Colonic mucosa (tissue), 4 donors: ENCODE measurements at regions not wholly inside any gene's neighbourhood (a gene's known extent, or its start where the extent isn't known, plus 50 kb on each side); places are given as distances from the start of the nearest gene placed in this dataset.
A peak's percentile ranks its signal among the peaks of the same experiment; 100 is the strongest.

Experiments used
- DNase-seq: peaks from one replicate; pipeline ENCODE4 v3.0.0-alpha.2; 2020
- H3K27ac ChIP-seq: fragments of 200-600 bp; one replicate; pipeline ENCODE4 v1.8.0; 2021
- H3K27me3 ChIP-seq: fragments of 200-600 bp; one replicate; pipeline ENCODE4 v1.8.0; 2021
- H3K36me3 ChIP-seq: fragments of 200-600 bp; one replicate; pipeline ENCODE4 v1.8.0; 2021
- H3K4me1 ChIP-seq: fragments of 200-600 bp; one replicate; pipeline ENCODE4 v1.8.0; 2021; ENCODE audit warnings: mild to moderate bottlenecking
- H3K4me3 ChIP-seq: fragments of 200-600 bp; one replicate; pipeline ENCODE4 v1.8.0; 2021
- H3K9ac ChIP-seq, 2 donors: one replicate each; pipeline ENCODE4 v1.7.0; 2013; ENCODE audit warnings: control low read depth in 2 of 2, low read depth in 2 of 2, low read length in 2 of 2
- H3K9me3 ChIP-seq: fragments of 200-600 bp; one replicate; pipeline ENCODE4 v1.8.0; 2021
- CTCF ChIP-seq: fragments of 200-600 bp; IDR thresholded peaks from one replicate; pipeline ENCODE4 v1.8.0; 2022; ENCODE audit warnings: antibody characterized with exemption, mild to moderate bottlenecking
- intact Hi-C: fragments of 100-400 bp; cut with DNase I; formaldehyde crosslinking; loops from one replicate; pipeline ENCODE4 v1.14.1; 2022
- donor health status: healthy.
- donor health status: DM: no; HTN: no; CAD: no.
- donor health status: DM: no; HTN: no; CAD: no.

- Histone ChIP-seq H3K4me3 (no peak overlapping the region), H3K9ac (no peak overlapping the region), H3K4me1 (no peaks in the 10 kb centered on the region), H3K27me3 (no peaks in the 10 kb centered on the region), H3K9me3 (no peaks in the 10 kb centered on the region), H3K27ac (no peak overlapping the region), H3K36me3 (no peaks in the 10 kb centered on the region)
- intact Hi-C loops = no loop called here
- DNase-seq = no peak
- no peak for TF ChIP-seq CTCF
These were observed 254.6 kb downstream of the HS3ST3A1 start for GRCh38 chr17:13346996-13347762.

DNA sequence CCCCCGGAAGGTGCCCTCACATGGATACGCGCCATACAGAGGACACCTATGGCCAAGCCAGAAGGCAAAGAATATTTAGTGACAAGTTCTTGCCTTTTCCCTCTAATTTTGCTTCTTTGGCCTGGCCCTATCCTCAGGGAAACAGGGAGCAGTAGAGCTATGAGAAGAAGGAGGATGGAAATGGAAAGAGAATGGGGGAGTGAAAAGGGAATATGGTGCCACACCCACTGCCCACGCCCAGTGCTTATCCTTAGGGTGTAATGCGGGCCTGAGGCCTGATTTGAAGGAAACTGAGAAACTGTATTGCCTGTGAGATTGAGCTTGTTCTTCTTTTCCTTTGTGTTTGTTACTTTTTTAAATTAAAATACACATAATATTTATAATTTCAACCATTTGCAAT lies 255.1 kb downstream of the HS3ST3A1 start:
- H3K4me1 ChIP-seq = no peaks in the 10 kb centered on the region
- H3K9ac ChIP-seq = no peak overlapping the region
- H3K4me3 ChIP-seq = no peak overlapping the region
- H3K27ac ChIP-seq = no peak overlapping the region
- H3K9me3 ChIP-seq = no peaks in the 10 kb centered on the region
- no peak for TF ChIP-seq CTCF
- intact Hi-C loops = no loop called here
- no peak for DNase-seq
- no peaks in the 10 kb centered on the region for H3K36me3 ChIP-seq
- H3K27me3 ChIP-seq = no peaks in the 10 kb centered on the region

DNA sequence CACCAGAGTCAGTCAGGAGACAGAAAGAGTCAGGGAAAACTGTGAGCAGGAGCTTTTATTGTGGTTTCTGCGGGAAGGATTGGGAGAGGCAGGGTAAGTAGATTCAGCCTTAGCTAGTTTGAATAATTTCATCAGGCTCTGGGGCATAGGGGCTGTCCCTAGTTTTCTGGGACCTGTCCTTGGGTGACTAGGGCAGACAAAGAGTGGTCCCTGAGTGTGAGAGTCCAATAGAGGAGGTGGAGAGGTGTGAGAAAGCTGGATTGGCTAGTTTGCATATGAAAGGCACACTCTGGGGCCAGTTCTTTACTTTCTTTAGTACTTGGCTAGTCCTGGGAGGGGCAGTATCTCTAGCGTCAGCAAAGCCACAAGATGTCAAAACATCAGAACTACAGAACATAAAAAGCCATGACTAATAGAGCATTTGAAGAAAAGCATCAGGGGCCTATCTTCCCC lies 255.6 kb downstream of the HS3ST3A1 start:
- no peaks in the 10 kb centered on the region for H3K27me3 ChIP-seq
- no peaks in the 10 kb centered on the region for H3K4me1 ChIP-seq
- no peaks in the 10 kb centered on the region for H3K9me3 ChIP-seq
- TF ChIP-seq CTCF = no peak
- H3K9ac ChIP-seq = no peak overlapping the region
- no peak for DNase-seq
- H3K27ac ChIP-seq = no peak overlapping the region
- intact Hi-C loops = no loop called here
- no peaks in the 10 kb centered on the region for H3K36me3 ChIP-seq
- H3K4me3 ChIP-seq = no peak overlapping the region

GRCh38 chr17:13338421-13338820 lies 263.3 kb downstream of the HS3ST3A1 start:
- TF ChIP-seq CTCF = no peak
- Histone ChIP-seq H3K9ac (no peak overlapping the region), H3K27me3 (no peaks in the 10 kb centered on the region), H3K4me1 (no peaks in the 10 kb centered on the region), H3K4me3 (no peak overlapping the region), H3K9me3 (no peaks in the 10 kb centered on the region), H3K27ac (no peak overlapping the region), H3K36me3 (no peaks in the 10 kb centered on the region)
- DNase-seq = no peak
- intact Hi-C loops = loop anchor here (5.0 to 10.0 kb wide), 3 partner anchors 259 to 1589 kb away; no protein-coding TSS in a partner anchor

GRCh38 chr17:13337864-13338371 lies 263.8 kb downstream of the HS3ST3A1 start:
- H3K9ac ChIP-seq = no peak overlapping the region
- intact Hi-C loops = loop anchor here (5.0 to 10.0 kb wide), 3 partner anchors 259 to 1589 kb away; no protein-coding TSS in a partner anchor
- no peak overlapping the region for H3K27ac ChIP-seq
- H3K4me3 ChIP-seq = no peak overlapping the region
- peak; percentile 31 for DNase-seq
- no peaks in the 10 kb centered on the region for H3K9me3 ChIP-seq
- H3K27me3 ChIP-seq = no peaks in the 10 kb centered on the region
- peak; percentile 69 for TF ChIP-seq CTCF
- H3K4me1 ChIP-seq = no peaks in the 10 kb centered on the region
- H3K36me3 ChIP-seq = no peaks in the 10 kb centered on the region
